ENCODE measurements at regions not wholly inside any gene's neighbourhood (a gene's known extent, or its start where the extent isn't known, plus 50 kb on each side); places are given as distances from the start of the nearest gene placed in this dataset.

DNA sequence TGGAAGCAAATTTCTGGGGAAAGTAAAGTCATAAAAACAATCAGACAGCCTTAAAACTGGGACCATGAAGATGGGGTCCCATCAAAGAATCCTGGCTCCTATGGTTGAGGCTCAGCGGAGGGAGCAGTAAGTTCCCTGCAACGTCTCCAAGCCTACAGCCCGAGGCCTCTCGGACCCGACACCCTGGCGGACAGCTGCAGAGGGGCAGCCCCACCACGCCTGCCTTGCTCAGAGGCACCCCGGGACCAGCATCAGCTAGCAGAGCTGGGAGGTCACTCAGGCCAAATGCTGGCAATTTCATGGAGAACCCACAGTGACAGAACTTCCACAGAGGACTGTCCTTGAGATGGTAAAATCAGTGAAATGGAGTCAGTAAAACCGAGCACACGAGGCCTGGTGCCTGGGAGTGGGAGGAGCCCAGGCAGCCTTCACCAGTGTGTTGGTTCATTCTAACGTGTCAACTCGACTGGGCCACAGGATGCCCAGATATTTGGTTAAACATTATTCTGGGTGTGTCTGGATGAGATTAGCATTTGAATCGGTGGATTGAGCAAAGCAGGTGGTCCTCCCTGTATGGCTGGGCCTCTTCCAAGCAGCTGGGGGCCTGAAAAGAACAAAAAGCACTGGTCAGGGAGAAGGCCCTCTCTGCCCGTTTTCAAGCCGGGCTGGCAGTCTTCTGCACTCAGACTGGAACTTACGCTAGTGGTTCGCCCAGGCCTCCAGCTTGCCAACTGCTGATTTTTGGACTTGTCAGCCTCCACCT is 96.2 kb upstream of the INSIG1 start:
- peaks cover 25% of the 10 kb centered on the region for H3K4me1 Mint-ChIP-seq
- H3K9me3 Mint-ChIP-seq = no peaks in the 10 kb centered on the region
- peaks cover 11% of the 10 kb centered on the region for H3K27me3 Mint-ChIP-seq
- H3K27ac Mint-ChIP-seq = no peak overlapping the region
- H3K36me3 Mint-ChIP-seq = peaks cover 3% of the 10 kb centered on the region
- no peak overlapping the region for H3K4me3 Mint-ChIP-seq
- CTCF ChIA-PET = no interaction called here
- DNase-seq = no peak

DNA sequence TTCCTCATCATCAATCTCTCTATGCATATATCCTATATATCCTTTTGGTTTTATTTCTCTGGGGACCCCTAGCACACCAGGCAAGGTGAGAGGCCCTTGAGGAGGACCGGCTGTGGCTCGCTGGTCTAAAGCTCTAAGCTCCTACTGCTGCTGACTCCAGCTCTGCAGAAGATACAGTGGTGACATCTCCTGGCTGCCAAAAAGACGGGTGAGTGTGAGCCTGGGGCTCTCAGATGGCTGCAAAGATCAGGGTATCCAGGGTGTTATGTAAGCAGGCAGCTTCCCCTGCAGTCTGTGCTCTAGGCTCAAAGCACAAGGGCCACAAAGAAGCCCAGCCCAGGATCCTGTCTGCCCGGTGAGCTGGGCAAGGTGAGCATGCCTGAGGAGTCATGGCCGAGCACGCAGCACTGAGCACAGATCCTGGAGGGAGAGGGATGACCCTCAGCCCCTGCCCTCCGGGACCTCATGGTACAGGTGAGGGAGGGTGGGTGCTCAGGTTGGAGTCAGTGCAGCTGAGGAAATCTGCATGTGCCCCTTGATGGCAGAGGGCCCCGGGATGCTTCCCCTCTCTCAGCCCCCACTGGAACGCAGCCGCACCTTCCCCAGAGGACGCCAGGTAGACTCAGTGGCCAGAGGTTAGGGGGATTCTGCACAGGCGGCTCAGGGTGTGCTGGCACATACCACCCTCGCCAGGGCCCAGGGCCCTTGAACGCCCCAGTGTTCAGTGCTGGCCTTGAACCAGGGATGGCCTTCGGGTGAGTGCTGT is 95.4 kb upstream of the INSIG1 start:
- DNase-seq = no peak
- peaks cover under 1% of the 10 kb centered on the region for H3K9me3 Mint-ChIP-seq
- H3K4me3 Mint-ChIP-seq = no peak overlapping the region
- peaks cover 3% of the 10 kb centered on the region for H3K36me3 Mint-ChIP-seq
- no peak overlapping the region for H3K27ac Mint-ChIP-seq
- H3K4me1 Mint-ChIP-seq = peaks cover 28% of the 10 kb centered on the region
- CTCF ChIA-PET = no interaction called here
- H3K27me3 Mint-ChIP-seq = peaks cover 4% of the 10 kb centered on the region

DNA sequence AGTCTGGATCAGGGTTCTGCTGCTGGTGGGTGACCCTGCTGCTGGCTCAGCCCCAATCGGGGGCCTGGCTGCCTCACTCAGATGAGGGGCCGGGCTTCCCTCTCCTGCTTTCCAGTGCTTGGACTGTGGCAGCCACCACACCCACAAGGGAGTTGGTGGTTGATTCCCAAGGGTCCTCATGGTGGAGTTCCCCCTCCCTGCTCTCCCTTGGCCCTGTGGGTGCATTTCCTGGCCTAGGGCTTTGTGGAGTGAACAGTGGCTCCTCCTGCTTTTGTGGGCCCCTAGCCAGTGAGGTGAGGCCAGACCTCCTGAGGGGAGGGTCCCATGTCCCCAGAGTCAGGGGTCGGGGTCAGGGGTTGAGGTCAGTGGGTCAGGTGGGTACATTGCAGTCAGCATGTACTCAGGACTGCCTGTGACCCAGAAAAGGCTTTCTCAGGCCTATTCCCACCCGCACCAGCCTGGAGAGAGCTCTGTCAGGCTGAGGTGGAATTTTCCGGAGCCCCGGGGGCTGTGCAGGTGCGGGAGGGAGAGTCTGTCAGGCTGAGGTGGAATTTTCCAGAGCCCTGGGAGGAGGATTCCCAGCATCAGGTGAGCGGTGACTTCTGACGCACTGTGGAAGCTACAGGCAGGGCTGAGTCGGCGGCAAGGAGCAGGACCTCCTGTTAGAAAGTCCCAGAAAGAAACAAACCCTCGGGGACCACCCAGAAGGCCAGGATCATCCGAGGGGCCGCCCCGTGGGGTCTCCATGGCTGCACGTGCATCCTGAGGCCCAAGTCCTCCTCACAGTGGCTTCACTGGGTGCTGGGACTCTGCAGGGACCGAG is 94.4 kb upstream of the INSIG1 start:
- CTCF ChIA-PET = no interaction called here
- H3K4me1 Mint-ChIP-seq = peaks cover 28% of the 10 kb centered on the region
- peaks cover 4% of the 10 kb centered on the region for H3K27me3 Mint-ChIP-seq
- no peak overlapping the region for H3K27ac Mint-ChIP-seq
- H3K9me3 Mint-ChIP-seq = peaks cover 8% of the 10 kb centered on the region
- H3K4me3 Mint-ChIP-seq = no peak overlapping the region
- DNase-seq = no peak
- peaks cover 3% of the 10 kb centered on the region for H3K36me3 Mint-ChIP-seq

DNA sequence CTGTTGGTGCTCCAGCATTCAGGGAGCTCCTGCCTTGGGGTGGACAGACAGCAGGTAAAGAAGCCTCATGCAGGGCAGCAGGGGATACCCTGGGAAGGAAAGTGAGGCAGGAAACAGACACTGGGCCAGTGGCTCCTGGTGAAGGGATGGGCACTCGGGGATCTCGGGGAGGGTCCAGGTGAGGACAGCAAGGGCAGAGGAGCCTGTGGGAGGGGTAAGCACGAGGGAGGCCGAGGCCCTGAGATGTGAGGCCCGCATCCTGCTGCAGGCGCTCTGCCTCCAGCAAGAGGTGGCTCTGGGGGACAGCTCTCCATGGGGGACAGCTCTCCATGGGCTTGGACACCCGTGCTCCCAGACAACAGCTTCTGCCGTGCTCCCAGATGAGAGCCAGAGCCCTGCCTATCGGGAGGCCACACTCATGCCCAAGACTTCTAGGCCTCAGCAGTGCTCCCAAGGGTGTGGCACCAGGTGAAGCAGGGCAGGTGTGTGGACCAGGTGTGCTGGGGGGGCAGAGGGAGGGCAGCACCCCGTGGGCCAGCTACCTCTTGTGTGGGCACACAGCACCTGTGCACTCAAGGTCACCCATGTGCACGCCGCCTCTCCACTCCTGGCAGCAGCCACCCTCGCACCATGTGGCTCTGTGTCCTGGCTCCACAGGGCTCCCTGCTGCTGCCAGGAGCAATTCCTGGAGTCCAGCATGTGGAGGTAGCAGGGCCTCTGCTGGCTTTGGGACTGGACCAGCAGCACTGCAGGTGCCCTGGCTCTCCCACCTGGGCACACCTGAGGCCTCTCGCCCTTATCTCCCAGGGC is 93.6 kb upstream of the INSIG1 start:
- Mint-ChIP-seq H3K4me3 (no peak overlapping the region), H3K27ac (no peak overlapping the region), H3K27me3 (peaks cover 9% of the 10 kb centered on the region), H3K4me1 (peaks cover 25% of the 10 kb centered on the region), H3K36me3 (peaks cover 3% of the 10 kb centered on the region), H3K9me3 (peaks cover 11% of the 10 kb centered on the region)
- CTCF ChIA-PET = interaction anchor here (1.1 to 2.6 kb wide), 3 partner anchors 13 to 213 kb away, joined by 3 to 13 read pairs (median 3); partner anchors contain the start of gene INSIG1
- DNase-seq = no peak

DNA sequence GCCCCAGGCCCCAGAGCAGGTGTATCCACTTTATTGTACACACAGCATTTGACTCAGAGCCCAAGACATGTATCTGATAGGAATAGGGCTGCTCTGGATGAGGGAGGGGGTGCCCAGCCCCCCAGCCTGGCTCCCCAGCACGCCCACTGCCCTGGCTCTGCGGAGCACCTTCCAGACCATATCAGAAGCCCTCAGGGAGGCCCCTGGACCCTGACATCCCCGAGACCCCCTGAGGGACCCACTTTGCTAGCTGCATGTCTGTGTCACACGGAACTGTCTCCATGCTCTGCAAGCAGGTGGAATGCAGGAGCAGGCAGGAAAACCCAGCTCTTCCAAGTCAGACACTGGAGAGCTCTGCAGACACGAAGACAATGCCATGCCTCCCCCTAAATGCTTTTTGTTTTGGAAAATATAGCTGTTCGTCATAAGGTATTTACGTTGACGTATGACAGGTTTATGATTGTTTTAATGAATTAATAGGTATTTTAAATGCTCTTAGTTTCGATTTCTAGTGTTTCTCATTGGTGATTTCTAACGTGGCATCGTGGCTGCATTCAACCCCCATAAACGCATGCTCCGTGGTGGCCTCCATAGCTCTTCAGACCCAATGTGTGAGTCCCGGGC is 92.8 kb upstream of the INSIG1 start:
- peaks cover 21% of the 10 kb centered on the region for H3K4me1 Mint-ChIP-seq
- H3K4me3 Mint-ChIP-seq = peak overlapping the region; percentile 71
- peak overlapping the region; percentile 94 for H3K27ac Mint-ChIP-seq
- DNase-seq = no peak
- H3K36me3 Mint-ChIP-seq = peaks cover 3% of the 10 kb centered on the region
- peaks cover 9% of the 10 kb centered on the region for H3K27me3 Mint-ChIP-seq
- H3K9me3 Mint-ChIP-seq = peaks cover 11% of the 10 kb centered on the region
- CTCF ChIA-PET = interaction anchor here (0.5 to 2.6 kb wide), 5 partner anchors 14 to 214 kb away, joined by 3 to 13 read pairs (median 3); partner anchors contain the start of gene INSIG1

DNA sequence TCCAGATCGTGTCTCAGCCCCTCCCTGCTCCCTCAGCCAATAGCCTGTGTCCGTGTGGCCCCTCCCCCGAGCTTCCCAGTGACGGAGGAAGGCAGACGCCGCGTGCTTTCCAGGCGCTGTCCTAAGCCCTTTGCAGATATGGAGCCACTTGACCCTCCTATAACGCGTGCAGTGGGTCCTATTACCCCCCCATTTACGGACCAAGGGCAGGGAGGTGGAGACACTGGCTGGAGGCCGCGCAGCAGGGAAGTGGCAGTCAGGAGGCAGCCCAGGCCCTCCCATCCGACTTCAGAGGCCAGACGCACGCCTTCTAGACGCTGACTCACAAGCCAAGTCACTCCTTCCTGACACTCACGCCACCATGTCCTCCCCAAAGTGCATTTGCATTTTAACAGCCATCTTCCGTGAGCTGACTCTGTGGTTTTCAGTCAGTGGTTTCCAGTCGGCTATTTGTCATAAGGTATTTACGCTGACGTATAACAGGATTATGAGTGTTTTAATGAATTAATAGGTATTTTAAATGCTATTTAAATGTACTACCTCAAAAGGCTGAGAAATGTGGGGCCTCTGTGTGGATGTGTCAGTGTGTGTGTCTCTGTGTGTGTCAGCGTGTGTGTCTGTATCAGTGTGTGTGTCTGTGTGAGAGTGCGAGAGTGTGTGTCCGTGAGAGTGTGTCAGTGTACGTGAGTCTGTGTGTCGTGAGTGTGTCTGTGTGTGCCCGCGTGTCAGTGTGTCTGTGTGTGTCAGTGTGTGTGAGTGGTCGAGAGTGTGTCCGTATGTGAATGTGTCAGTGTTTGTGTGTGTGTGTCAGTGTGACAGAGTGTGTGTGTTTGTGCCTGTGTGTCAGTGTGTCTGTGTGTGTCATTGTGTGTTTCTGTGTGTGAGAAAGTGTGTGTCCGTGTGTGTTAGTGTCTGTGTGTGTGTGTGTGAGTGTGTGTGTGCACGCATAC is 92.0 kb upstream of the INSIG1 start:
- CTCF ChIA-PET = interaction anchor here (0.5 to 2.6 kb wide), 6 partner anchors 10 to 214 kb away, joined by 3 to 13 read pairs (median 3); partner anchors contain the start of gene INSIG1
- Mint-ChIP-seq H3K4me3 (peak overlapping the region; percentile 71), H3K9me3 (peaks cover 11% of the 10 kb centered on the region), H3K27ac (peak overlapping the region; percentile 94), H3K27me3 (peaks cover 12% of the 10 kb centered on the region), H3K36me3 (peaks cover 3% of the 10 kb centered on the region), H3K4me1 (peaks cover 21% of the 10 kb centered on the region)
- DNase-seq = peak; percentile 92

DNA sequence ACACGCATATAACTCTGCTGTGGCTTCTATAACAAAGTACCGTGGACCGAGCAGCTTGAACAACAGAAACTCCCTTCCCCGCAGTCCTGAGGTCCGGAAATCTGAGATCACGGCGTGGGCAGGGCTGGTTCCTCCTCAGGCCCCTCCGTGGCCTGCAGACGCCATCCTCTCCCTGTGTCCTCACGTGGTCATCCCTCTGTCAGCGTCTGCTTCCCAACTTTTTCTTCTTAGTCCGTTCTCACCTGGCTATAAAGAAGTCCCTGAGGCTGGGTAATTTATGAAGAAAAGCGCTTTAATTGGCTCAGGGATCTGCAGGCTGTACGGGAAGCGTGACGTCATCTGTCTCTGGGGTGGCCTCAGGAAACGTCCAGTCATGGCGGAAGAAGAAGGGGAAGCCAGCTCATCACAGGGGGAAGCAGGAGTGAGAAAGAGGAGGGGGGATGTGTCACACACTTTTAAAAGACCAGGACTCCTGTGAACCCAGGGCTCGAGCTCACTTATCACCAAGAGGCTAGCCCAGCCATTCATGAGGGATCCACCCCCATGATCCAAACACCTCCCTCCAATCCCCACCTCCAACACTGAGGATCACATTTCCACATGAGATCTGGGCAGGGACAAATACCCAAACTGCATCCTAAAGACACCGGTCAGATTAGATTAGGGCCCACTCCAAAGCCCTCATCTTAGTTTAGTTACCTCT is 91.2 kb upstream of the INSIG1 start:
- Mint-ChIP-seq H3K36me3 (peaks cover 3% of the 10 kb centered on the region), H3K4me1 (peaks cover 21% of the 10 kb centered on the region), H3K27me3 (peaks cover 17% of the 10 kb centered on the region), H3K9me3 (peaks cover 11% of the 10 kb centered on the region), H3K27ac (peak overlapping the region; percentile 94), H3K4me3 (peak overlapping the region; percentile 71)
- CTCF ChIA-PET = interaction anchor here (1.3 to 2.6 kb wide), 2 partner anchors 9 to 91 kb away, joined by 6 to 13 read pairs; partner anchors contain the start of gene INSIG1
- DNase-seq = peak; percentile 67

DNA sequence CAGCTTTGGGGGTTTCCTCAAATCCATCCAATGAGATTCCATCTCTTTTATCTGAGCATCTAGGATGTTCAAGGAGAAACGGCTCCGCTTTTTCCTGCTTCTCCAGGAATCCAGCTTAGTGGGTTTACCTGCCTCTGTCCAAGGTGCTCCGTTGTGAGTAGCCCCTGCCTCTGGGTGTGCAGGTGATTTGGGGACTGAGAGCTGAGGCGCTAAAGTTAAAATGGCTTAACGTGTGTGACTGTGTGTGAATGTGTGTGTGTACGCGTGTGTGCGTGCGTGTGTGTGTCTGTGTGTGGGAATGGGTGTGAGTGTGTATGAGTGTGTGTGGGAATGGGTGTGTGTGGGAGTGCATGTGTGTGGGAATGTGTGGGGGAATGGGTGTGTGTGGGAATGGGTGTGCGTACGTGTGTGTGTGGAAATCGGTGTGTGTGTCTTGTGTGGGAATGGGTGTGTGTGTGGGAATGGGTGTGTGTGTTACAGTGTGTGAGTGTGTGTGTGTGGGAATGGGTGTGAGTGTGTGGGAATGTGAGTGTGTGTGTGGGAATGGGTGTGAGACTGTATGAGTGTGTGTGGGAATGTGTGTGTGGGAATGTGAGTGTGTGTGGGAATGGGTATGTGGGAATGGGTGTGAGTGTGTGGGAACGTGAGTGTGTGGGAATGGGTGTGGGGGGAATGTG is 90.2 kb upstream of the INSIG1 start:
- DNase-seq = no peak
- Mint-ChIP-seq H3K4me3 (no peak overlapping the region), H3K36me3 (peaks cover 3% of the 10 kb centered on the region), H3K4me1 (peaks cover 21% of the 10 kb centered on the region), H3K9me3 (peaks cover 11% of the 10 kb centered on the region), H3K27ac (no peak overlapping the region), H3K27me3 (peaks cover 14% of the 10 kb centered on the region)
- CTCF ChIA-PET = no interaction called here

DNA sequence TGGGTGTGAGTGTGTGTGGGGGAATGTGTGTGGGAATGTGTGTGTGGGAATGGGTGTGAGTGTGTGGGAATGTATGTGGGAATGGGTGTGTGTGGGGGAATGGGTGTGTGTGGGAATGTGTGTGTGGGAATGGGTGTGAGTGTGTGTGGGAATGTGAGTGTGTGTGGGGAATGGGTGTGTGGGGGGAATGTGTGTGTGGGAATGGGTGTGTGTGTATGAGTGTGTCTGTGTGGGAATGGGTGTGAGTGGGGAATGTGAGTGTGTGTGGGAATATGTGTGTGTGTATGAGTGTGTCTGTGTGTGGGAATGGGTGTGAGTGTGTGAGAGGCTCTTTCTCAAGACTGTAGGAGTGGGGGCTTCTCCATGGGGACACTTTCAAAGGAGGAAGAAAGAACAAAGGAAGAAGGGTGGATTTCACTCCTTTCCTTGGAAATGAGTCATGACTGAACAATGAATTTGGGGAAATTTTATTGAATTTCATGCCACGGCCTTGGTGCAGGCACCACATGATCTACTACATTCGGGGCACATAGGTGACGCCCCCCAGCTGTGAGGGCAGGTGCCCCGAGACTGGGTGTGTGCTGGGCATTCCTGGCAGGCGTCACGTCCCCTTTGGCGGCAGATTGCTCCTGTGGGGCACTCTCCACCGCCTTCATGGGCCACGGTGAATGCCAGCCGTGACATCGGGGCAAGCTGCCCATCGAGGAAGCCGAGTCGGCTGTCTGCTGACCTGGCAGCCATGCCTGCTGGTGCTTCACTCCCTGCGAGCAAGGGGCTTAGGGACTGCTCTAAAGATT is 88.8 kb upstream of the INSIG1 start:
- no peak overlapping the region for H3K4me3 Mint-ChIP-seq
- peak; percentile 29 for DNase-seq
- CTCF ChIA-PET = no interaction called here

DNA sequence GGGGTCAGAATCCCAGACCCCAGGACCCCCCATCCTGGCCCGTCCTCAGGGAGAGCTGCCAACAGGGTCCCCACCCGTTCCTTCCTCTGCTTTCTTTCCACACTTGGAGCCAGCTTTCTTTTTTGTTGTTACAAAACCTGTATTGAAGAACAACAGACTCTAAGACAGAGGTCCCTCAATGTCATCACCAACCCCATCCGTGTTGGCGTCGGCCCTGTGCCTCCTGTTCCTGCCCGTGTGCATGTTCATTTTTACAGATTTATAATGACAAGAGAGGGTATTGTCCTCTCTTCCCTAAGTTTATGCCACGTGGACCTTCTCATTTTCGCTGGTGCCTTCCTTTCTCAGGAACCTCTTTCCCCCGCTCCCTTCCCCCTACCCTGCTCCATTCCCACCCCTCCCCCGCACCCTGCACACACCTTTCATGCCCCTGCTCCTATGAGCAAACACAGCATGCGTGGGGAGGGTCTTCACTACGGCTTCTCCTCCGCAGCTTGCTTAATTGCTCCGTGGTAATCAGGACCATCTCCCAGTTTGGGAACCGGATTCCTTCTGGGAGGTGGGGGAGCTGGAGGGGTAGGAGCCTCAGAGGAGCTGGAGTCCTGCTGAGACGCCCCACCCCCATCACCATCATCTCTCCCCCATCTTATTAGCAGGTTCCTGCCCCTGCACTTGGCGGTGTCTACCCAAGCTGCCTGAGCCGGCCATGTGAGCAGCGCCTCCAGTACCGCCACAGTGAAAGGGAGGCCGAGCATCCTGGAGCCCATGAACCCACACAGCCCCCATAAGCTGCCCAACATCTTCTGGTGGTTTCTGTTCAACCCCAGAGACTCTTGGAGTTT is 88.0 kb upstream of the INSIG1 start:
- H3K27ac Mint-ChIP-seq = no peak overlapping the region
- peaks cover 11% of the 10 kb centered on the region for H3K9me3 Mint-ChIP-seq
- peaks cover 3% of the 10 kb centered on the region for H3K36me3 Mint-ChIP-seq
- peak; percentile 37 for DNase-seq
- peaks cover 21% of the 10 kb centered on the region for H3K4me1 Mint-ChIP-seq
- H3K27me3 Mint-ChIP-seq = peaks cover 26% of the 10 kb centered on the region
- no peak overlapping the region for H3K4me3 Mint-ChIP-seq
- CTCF ChIA-PET = no interaction called here

More for the DNA sequence above, 88.8 kb upstream of the INSIG1 start:
- peaks cover 21% of the 10 kb centered on the region for H3K4me1 Mint-ChIP-seq
- H3K27ac Mint-ChIP-seq = no peak overlapping the region
- H3K27me3 Mint-ChIP-seq = peaks cover 19% of the 10 kb centered on the region
- peaks cover 11% of the 10 kb centered on the region for H3K9me3 Mint-ChIP-seq
- peaks cover 3% of the 10 kb centered on the region for H3K36me3 Mint-ChIP-seq

All from activated naive CD4-positive, alpha-beta T cell treated with anti-CD3 and anti-CD28 coated beads, Interleukin-2, amount 10 ng/mL, durations not matched to agents 7 days and 5 days (primary cell).